ENCODE measurements at regions not wholly inside any gene's neighbourhood (a gene's known extent, or its start where the extent isn't known, plus 50 kb on each side); places are given as distances from the start of the nearest gene placed in this dataset.
"Not testable (repeated sequence)": the region's sequence is repeated elsewhere in the genome, so short reads cannot be mapped to it uniquely, and the experiment has no call there.

DNA sequence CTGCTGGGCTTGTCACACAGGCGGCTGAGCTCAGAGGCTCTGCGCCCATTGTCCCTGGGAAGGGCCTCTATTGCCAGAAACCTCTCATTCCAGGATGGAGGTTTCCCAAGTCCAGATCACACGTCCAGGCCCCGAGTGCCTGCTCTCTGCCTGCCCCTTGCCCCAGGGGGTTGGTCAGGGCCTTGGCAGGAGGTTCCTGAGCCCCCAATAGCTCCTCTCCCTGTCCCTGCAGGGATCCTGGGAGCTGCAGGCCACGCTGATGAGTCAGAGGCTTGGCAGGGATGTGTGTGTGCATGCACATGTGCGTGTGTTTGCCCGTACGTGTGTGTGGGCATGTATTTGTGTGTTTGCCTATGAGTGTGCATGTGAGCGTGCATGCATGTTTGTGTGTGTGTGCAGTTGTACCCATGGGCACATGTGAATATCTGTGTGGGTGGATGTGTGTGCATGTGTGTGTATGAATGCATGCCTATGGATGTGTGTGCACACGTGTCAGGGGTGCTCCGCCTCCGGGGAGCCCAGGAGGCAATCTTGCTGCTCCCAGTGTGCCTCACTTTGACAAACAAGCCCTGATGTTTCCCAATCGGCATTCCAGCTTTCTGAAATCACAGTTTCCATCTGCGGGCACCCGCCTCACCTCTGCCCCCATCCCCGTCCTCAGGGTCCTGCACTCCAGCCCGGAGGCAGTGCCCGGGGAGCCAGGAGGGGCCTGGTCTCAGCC is 98.4 kb upstream of the GSE1 start:
- DNase-seq (ENCODE audit: low read depth in 2 of 2), result no peak

DNA sequence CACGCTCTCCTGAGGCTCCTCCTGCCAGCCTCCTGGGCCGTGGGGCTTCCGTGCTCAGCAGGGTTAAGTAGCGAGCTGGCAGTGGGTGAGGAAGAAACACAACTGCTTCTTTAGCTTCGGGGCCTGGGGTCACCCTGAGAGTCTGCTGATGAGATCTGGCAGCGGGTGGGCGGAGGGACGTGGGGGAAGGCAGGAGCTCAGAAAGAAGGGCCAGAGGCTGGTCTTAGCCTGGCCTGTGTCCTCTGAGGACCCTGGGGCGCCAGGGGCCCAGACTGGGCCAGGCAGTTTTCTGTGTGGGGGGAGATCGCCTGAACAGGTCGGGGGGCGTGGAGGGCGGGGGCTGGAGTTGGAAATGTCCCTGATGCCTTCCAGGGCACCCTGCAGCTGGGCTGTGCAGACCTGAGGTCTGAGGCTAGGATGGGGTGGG is 97.8 kb upstream of the GSE1 start:
- DNase-seq (ENCODE audit: low read depth in 2 of 2), result no peak

- no peak for DNase-seq (ENCODE audit: low read depth in 2 of 2)
Observed at GRCh38 chr16:85515830-85516397, 97.2 kb upstream of the GSE1 start.

DNA sequence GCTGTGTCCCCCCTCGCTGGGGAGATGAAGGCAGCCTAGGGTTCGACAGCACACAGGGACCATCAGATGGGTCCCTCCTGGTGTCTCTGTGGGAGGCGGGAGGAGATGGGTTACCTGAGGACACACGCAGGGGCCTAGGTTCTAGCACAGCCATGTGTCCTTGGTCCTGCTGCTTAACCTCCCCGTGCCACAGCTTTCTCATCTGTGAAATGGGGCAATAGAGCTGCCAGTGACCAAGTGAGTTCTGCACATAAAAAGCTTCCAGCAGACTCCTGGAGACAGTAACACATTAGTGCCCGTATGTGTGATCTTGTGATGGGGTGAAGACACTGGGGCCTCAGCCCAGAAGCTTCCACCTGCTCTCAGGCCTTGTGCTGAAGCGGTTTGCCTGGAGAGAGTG is 96.0 kb upstream of the GSE1 start:
- no peak for DNase-seq (ENCODE audit: low read depth in 2 of 2)

DNA sequence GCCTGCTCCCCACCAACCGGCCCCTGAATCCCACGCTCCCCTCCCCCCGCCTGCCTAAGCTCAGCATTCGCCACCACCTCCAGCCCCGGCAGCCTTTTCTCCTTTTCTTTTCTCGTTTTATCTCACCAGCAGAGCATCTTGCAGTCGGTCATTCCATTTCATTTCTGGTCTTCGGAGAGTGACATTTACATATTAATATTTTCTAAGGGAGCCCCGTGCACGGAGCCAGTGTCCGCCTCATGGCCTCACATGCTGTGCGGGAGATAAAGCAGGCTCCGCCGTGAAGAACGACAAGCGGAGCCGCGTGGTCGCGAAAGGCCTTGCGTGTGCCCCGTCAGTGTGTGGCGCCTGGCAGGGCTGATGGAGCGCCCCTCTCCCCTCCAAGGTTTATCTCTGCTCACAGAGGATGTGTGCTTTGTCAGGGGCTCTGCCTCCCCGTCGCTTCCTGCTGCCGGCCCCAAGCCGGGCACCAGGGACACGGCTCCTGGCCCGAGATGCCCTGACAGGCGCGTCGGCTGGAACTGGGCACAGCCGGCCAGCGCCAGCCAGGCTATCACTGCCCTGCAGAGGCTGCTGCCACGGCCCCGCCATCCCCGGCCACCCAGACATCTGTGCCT is 95.5 kb upstream of the GSE1 start:
- no peak for DNase-seq (ENCODE audit: low read depth in 2 of 2)

DNA sequence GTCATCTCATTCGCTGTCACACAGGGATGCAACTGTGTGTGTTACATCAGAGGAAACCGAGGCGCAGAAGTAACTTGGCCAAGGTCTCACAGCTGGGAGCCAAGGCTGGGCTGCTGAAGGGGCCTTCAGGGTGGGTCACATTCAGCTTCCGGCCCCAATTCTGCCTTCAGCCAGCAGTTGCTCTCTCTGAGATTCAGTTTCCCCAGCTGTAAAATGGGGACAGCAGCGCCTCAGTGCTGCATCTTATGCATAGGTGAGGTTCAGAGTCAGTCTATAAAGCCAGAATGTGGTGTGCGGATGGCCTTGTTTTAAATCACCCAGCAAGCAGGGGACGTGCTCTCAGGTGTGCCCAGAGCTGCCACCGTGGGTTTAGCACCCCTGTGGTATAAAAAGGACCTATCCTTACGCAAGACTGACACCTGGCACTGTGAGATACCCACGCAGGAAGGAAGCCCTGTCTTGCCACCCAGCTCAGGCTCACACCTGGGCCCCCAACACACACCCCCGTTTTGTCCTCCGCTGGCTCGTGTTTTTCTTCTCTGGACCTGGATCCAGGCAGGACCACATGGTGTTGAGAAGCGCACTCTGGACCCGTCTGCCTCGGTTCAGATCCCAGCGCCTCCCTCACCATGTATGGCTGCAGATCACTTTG is 94.6 kb upstream of the GSE1 start:
- DNase-seq (ENCODE audit: low read depth in 2 of 2), result no peak

DNA sequence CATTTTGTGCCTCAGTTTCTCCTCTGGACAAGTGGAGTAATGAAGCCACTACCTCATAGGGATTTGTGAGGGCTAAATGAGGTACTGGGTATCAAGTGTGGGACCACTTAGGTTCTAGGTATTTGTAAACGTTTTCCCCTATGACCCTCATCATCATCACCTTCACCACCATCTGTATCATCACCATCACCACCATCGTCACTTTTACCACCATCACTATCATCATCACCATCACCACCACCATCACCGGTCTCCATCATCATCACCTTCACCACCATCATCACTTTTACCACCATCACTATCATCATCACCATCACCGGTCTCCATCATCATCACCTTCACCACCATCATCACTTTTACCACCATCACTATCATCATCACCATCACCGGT is 94.1 kb upstream of the GSE1 start:
- not testable (repeated sequence) for DNase-seq (ENCODE audit: low read depth in 2 of 2)

DNA sequence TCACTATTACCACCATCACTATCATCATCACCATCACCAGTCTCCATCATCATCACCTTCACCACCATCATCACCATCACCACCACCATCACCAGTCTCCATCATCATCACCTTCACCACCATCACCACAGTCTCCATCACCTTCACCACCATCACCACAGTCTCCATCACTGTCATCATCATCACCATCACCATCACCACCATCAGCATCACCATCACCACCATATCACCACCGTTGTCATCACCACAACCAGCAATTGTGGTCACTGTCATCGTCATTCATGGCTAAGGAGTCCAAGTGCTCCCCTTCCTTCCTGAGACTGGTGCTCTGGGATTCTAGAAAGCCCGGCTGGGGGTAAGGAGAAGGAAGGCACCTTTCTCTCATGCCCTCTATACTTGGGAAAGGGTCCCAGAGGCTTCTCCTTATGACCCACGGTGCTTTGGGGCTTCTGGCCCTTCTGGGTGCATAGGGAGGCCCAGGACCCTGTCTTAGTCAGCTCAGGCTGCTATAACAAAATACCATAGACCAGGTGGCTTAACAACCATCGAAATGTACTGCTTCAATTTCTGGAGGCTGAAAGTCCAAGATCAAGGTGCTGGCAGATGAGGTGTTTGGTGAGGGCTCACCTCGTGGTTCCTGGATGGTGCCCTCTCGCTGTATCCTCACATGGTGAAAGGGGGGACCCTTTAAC is 93.4 kb upstream of the GSE1 start:
- DNase-seq (ENCODE audit: low read depth in 2 of 2), result no peak

- no peak for DNase-seq (ENCODE audit: low read depth in 2 of 2)
Observed at GRCh38 chr16:85520853-85521521, 92.1 kb upstream of the GSE1 start.

DNA sequence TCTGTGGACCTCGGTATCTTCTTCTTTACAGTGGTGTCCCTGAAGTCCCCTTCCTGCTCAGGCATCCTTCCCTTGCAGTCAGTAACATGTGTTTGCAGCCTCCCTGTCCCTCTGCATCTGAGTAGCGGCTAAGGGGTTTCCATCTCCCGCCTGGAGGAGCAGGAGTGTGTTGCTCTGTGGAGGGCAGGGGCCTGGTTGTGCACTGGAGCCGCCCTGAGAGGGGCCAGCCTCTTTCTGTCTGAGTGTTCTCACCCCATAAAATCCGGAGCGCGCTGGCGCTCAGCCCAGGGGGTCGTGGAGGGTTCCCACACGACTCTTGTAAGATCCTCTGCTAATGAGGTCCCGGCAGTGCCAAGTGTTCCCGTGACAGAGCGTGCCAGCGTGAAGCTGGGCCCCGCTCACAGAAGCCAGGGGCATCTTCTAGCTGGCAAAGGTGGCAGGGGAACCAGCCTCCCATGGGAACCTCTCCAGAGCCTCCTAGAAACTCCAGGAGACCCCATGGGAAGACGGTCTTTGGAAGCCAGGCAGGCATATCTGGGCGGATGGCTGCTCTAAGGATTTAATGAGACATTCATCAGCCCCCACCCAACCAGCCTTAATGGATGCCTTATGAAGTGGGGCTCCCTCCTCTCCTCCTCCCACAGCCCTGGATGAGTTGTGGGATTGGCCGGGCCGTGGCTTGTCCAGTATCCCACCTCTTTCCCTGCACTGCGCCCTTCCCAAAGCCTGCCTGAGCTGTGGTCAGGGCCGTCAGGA is 91.4 kb upstream of the GSE1 start:
- no peak for DNase-seq (ENCODE audit: low read depth in 2 of 2)

DNA sequence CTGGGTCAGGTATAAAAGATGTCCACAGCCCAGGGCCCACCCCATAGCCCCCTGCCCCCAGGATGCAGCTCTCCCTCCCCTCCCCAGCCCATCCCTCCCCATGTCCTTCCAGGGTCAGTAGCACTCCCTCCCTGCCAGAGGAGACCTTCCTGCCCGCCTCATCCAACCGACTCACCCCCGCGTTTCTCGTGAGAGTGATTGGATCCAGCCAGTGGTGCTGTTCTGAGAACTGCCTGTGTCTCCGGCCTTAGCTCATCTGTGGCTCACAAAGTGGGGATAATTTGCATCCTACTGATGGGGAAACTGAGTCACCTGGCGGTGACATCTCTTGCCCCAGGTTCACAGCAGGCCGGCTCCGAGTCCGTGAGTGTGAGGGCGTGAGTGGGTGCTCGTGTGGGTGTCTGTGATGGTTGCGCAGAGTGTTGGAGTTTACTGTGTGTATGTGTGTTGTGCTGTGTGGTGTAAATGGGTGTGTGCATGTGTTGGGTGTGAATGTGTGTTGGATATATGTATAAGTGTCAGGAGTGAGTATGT is 90.7 kb upstream of the GSE1 start:
- no peak for DNase-seq (ENCODE audit: low read depth in 2 of 2)

GRCh38 chr16:85522842-85523601 is 90.1 kb upstream of the GSE1 start:
- no peak for DNase-seq (ENCODE audit: low read depth in 2 of 2)

DNA sequence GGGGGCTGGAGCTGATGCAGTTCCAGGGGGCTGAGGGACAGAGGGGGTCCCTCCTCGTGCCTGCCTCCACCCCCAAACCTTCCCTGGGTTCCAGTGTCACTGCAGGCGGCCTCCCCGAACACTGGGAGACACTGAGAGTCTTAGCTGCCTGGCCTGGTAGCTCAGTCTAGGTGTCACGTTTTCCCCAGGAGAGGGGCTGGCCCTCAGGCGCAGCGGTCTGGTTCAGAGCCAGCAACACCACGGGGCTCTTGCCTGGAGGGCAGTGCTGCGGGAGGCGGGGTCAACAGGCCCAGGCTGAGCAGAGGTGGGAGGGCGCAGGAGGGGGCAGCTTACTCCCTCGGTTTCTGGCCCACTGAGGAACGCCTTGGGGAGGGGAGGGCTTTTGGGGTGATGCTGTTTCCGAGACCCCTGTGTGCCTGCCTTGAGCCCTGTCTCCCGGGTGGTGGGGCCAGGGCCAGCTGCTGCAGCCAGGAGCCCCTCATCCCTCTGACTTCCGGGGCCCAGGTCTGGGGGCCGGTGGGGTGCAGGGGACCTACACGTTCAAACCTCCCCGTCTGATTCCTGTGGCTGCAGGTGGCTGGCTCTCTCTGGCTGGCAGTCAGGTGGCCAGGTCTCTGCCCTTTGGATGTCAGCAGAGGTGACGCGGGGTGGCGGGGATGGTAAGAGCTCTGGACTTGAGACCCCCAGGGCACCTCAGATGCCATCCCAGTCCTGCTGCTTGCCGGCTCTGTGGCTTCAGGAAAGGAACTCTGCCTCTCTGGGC is 89.3 kb upstream of the GSE1 start:
- DNase-seq (ENCODE audit: low read depth in 2 of 2), result no peak

- no peak for DNase-seq (ENCODE audit: low read depth in 2 of 2)
Observed at GRCh38 chr16:85524365-85524629, 88.8 kb upstream of the GSE1 start.

DNA sequence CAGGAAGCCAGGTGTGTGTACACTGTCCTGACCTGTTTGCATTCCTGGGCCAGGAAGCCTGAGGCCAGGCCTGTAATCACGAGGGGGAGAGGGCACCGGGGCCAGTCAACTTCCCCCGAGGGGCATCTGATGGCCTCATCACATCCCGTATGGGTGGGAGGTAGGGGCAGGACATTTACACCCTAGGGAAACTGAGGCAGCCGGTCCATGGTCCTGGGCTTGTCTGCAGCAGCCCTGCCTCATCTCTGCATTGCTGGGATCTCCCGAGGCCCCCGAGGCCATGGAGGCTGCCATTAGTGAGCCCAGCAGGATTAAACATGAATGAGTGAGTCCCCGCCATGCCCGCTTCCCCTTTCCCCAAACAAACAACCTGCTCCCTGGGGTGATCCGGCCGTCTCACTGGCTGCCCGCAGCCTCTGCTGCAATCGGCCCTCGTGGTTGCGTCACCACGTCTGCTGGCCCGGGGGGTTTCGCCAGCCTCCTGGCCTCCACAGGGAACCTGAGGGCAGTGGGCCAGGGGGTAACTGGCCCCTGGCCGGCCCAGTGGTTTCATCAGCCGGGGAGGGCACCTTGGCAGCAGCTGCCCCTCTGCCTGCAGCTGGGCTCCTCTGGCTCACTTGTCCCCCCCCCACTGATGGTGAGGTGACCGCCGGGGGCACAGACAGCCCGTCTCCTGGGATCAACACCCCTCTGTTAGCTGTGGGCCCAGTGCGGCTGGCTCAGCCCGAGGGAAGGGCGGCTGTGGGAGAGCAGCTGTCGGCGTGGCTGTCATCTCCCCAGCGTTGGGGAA is 88.3 kb upstream of the GSE1 start:
- no peak for DNase-seq (ENCODE audit: low read depth in 2 of 2)

GRCh38 chr16:85525420-85526184 is 87.5 kb upstream of the GSE1 start:
- no peak for DNase-seq (ENCODE audit: low read depth in 2 of 2)

DNA sequence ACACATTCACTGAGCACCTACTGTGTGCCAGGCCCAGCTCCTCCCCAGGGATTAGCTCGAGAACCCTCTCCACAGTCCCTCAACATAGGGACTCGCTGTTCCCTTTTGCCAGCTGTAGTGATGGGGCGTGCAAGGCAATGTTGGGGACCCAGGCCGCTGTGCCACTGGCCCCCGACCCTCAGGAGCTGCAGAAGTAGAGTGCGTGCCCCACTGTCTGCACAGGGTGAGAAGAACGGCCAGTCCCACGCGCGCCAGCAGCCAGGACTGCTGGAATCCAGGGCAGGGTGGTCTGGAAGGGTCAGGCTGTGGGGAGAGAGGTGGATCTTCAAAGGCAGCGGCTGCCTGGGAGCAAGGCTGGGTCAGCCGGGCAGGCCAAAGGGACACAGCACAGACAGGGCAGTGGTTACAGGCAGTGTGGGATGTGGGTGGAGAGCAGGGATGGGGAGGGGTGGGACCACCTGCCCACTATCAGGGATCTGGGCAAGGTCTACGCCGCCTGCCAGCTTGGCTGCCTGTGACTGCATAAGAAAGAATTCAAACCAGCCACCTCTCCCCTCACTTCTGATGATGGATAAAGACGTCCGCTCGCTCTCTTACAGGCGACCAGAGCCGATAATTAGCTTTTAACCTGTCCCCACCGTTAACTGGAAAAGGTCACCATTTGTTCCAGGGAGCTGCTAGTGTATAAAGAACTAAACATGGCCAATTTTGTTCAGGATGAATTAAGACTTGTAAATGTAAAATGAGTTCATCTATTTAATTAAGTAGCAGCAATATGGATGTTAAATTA is 86.7 kb upstream of the GSE1 start:
- DNase-seq (ENCODE audit: low read depth in 2 of 2), result no peak

All from stimulated activated CD4-positive, alpha-beta T cell treated with anti-CD3 and anti-CD28 coated beads, Interleukin-1b, Interleukin-23, amount 100 ng/mL, for 4 hours (primary cell).